B cell (primary cell): ENCODE measurements at regions not wholly inside any gene's neighbourhood (a gene's known extent, or its start where the extent isn't known, plus 50 kb on each side); places are given as distances from the start of the nearest gene placed in this dataset.

Experiments
- EZH2 ChIP-seq: IDR thresholded peaks from 2 replicates; pipeline ENCODE4 v1.6.1; 2012; ENCODE audit warnings: borderline replicate concordance, low read depth, mild to moderate bottlenecking, moderate library complexity, low read length; ENCODE audit not compliant: insufficient read depth, poor library complexity, severe bottlenecking
- TF ChIP-seq, protein P1 (sequence below): fragments of 200-600 bp; IDR thresholded peaks from one replicate; pipeline ENCODE4 v1.8.0; 2022; ENCODE audit warnings: antibody characterized with exemption, mild to moderate bottlenecking

DNA sequence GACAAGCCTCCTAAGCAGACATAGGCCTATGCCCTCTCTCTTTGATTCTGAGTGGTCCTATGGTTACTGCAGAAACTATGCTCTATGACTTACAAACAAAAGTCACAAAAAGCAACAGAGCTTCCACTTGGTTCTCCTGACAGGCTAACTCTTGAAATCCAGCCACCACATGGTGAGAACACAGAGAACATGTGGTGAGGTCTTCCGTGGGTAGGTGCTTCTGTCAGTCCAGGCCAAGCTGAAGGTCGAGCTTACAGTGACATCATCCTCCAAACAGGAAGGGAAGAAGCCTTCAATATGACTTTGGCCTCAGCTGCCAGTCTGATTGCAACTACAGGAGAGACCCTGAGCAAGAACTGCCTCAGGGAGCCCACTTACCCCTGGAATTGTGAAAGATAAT lies 265.5 kb downstream of the TBX18 start:
- TF ChIP-seq EZH2, result no peak
- TF ChIP-seq, protein P1, sequence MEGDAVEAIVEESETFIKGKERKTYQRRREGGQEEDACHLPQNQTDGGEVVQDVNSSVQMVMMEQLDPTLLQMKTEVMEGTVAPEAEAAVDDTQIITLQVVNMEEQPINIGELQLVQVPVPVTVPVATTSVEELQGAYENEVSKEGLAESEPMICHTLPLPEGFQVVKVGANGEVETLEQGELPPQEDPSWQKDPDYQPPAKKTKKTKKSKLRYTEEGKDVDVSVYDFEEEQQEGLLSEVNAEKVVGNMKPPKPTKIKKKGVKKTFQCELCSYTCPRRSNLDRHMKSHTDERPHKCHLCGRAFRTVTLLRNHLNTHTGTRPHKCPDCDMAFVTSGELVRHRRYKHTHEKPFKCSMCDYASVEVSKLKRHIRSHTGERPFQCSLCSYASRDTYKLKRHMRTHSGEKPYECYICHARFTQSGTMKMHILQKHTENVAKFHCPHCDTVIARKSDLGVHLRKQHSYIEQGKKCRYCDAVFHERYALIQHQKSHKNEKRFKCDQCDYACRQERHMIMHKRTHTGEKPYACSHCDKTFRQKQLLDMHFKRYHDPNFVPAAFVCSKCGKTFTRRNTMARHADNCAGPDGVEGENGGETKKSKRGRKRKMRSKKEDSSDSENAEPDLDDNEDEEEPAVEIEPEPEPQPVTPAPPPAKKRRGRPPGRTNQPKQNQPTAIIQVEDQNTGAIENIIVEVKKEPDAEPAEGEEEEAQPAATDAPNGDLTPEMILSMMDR, result no peak
